ENCODE measurements at regions not wholly inside any gene's neighbourhood (a gene's known extent, or its start where the extent isn't known, plus 50 kb on each side); places are given as distances from the start of the nearest gene placed in this dataset.

- H3K27ac ChIP-seq (ENCODE audit: low read depth, low read length) = no peak overlapping the region
- ATAC-seq (no peak), DNase-seq (ENCODE audit: low read depth, low spot score) (no peak)
- no peaks in the 10 kb centered on the region for H3K4me1 ChIP-seq (ENCODE audit: control insufficient read depth in 1 of 2, insufficient read depth in 2 of 2, low read length in 2 of 2)
- intact Hi-C loops (cut with micrococcal nuclease) = no loop called here
- no TSS peak for BruUV-seq (replicated peaks)
- H2AFZ ChIP-seq (ENCODE audit: low read depth, low read length, poor library complexity, severe bottlenecking) = no peak overlapping the region
- ChIA-PET POLR2A (no interaction called here), RAD21 (ENCODE audit: low non-redundant PET in 1 of 2, low total read pairs in 2 of 2, uncharacterized antibody in 2 of 2, unreplicated experiment in 2 of 2) (no interaction called here), CTCF (no interaction called here)
- no peaks in the 10 kb centered on the region for H3K9me2 ChIP-seq (ENCODE audit: insufficient read depth)
- no peaks in the 10 kb centered on the region for H3K27me3 ChIP-seq (ENCODE audit: insufficient read depth, low read length)
- H3K9me3 ChIP-seq (ENCODE audit: control insufficient read depth in 1 of 2, insufficient read depth in 1 of 2, low read depth in 1 of 2, low read length in 2 of 2) = no peaks in the 10 kb centered on the region
- no peaks in the 10 kb centered on the region for H4K20me1 ChIP-seq (ENCODE audit: insufficient read depth)
- no peaks in the 10 kb centered on the region for H3K79me2 ChIP-seq (ENCODE audit: insufficient read depth, low read length)
- H3K9ac ChIP-seq (ENCODE audit: low read length) = no peak overlapping the region
- H3K4me2 ChIP-seq (ENCODE audit: low read length) = no peak overlapping the region
- H3K36me3 ChIP-seq (ENCODE audit: control insufficient read depth in 1 of 2, insufficient read depth in 2 of 2, low read length in 2 of 2) = no peaks in the 10 kb centered on the region
- no peak overlapping the region for H3K4me3 ChIP-seq (replicated peaks in 1 of 2; ENCODE audit: low read depth in 1 of 2, low read length in 2 of 2)
- TF ChIP-seq SIN3A (IDR thresholded peaks at IDR 0.05; ENCODE audit: low read depth) (no peak), ELF1 (IDR thresholded peaks at IDR 0.05; ENCODE audit: borderline replicate concordance, low read depth) (no peak), EZH2 (IDR thresholded peaks at IDR 0.05) (no peak), EGR1 (IDR thresholded peaks at IDR 0.05; ENCODE audit: low read depth) (no peak), SP1 (IDR thresholded peaks at IDR 0.05; ENCODE audit: low read depth) (no peak), CBX3 (IDR thresholded peaks at IDR 0.05; ENCODE audit: low read depth) (no peak), FOSL1 (IDR thresholded peaks at IDR 0.05; ENCODE audit: low read depth) (no peak), ATF3 (IDR thresholded peaks at IDR 0.05) (no peak), TCF7L2 (IDR thresholded peaks at IDR 0.05; ENCODE audit: borderline replicate concordance, extremely low read depth, insufficient read depth, insufficient read length) (no peak), JUND (IDR thresholded peaks at IDR 0.05) (no peak), RAD21 (IDR thresholded peaks at IDR 0.05; ENCODE audit: low read depth) (no peak), ZFX (IDR thresholded peaks at IDR 0.05) (no peak), POLR2A (IDR thresholded peaks at IDR 0.05; ENCODE audit: borderline replicate concordance, extremely low read depth, insufficient read depth, insufficient read length) (no peak), POLR2AphosphoS5 (IDR thresholded peaks at IDR 0.05; ENCODE audit: low read depth, low read length) (no peak), CEBPB (IDR thresholded peaks at IDR 0.05; ENCODE audit: low read depth) (no peak), SRF (IDR thresholded peaks at IDR 0.05; ENCODE audit: low read depth) (no peak)
- TF ChIP-seq, protein P1, sequence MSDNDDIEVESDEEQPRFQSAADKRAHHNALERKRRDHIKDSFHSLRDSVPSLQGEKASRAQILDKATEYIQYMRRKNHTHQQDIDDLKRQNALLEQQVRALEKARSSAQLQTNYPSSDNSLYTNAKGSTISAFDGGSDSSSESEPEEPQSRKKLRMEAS (IDR thresholded peaks at IDR 0.05) = no peak
- TF ChIP-seq, protein P2, sequence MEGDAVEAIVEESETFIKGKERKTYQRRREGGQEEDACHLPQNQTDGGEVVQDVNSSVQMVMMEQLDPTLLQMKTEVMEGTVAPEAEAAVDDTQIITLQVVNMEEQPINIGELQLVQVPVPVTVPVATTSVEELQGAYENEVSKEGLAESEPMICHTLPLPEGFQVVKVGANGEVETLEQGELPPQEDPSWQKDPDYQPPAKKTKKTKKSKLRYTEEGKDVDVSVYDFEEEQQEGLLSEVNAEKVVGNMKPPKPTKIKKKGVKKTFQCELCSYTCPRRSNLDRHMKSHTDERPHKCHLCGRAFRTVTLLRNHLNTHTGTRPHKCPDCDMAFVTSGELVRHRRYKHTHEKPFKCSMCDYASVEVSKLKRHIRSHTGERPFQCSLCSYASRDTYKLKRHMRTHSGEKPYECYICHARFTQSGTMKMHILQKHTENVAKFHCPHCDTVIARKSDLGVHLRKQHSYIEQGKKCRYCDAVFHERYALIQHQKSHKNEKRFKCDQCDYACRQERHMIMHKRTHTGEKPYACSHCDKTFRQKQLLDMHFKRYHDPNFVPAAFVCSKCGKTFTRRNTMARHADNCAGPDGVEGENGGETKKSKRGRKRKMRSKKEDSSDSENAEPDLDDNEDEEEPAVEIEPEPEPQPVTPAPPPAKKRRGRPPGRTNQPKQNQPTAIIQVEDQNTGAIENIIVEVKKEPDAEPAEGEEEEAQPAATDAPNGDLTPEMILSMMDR (IDR thresholded peaks at IDR 0.05 in 2 of 3, conservative IDR thresholded peaks at IDR 0.05 in 1 of 3; ENCODE audit: borderline replicate concordance in 1 of 3, insufficient read depth in 1 of 3, low read depth in 2 of 3, low read length in 2 of 3) = no peak
- TF ChIP-seq, protein P3, sequence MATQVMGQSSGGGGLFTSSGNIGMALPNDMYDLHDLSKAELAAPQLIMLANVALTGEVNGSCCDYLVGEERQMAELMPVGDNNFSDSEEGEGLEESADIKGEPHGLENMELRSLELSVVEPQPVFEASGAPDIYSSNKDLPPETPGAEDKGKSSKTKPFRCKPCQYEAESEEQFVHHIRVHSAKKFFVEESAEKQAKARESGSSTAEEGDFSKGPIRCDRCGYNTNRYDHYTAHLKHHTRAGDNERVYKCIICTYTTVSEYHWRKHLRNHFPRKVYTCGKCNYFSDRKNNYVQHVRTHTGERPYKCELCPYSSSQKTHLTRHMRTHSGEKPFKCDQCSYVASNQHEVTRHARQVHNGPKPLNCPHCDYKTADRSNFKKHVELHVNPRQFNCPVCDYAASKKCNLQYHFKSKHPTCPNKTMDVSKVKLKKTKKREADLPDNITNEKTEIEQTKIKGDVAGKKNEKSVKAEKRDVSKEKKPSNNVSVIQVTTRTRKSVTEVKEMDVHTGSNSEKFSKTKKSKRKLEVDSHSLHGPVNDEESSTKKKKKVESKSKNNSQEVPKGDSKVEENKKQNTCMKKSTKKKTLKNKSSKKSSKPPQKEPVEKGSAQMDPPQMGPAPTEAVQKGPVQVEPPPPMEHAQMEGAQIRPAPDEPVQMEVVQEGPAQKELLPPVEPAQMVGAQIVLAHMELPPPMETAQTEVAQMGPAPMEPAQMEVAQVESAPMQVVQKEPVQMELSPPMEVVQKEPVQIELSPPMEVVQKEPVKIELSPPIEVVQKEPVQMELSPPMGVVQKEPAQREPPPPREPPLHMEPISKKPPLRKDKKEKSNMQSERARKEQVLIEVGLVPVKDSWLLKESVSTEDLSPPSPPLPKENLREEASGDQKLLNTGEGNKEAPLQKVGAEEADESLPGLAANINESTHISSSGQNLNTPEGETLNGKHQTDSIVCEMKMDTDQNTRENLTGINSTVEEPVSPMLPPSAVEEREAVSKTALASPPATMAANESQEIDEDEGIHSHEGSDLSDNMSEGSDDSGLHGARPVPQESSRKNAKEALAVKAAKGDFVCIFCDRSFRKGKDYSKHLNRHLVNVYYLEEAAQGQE (IDR thresholded peaks at IDR 0.05; ENCODE audit: low read depth) = no peak
Measured at GRCh38 chr10:124144536-124144935, 51.1 kb upstream of the CHST15 start.
